Activated CD4-positive, alpha-beta T cell treated with anti-CD3 and anti-CD28 coated beads for 36 hours (primary cell): ENCODE measurements at regions not wholly inside any gene's neighbourhood (a gene's known extent, or its start where the extent isn't known, plus 50 kb on each side); places are given as distances from the start of the nearest gene placed in this dataset.

Experiments used
- ATAC-seq: fragments of 200-7000 bp; cut with Tn5 transposase; one replicate; pipeline ENCODE4 v1.10.0; 2021; ENCODE audit warnings: mild to moderate bottlenecking, moderate library complexity
- CTCF ChIA-PET: fragments of 350-600 bp; sonication (Branson Sonifier 250); formaldehyde crosslinking; loops from one replicate; lab custom pipeline; 2021; ENCODE audit warnings: antibody characterized with exemption; lab: Charles Lee
- POLR2A ChIA-PET: fragments of 350-600 bp; sonication (Branson Sonifier 250); formaldehyde crosslinking; loops from one replicate; lab custom pipeline; 2021; ENCODE audit warnings: antibody characterized with exemption, inconsistent platforms; lab: Charles Lee
- DNase-seq: peaks from one replicate; pipeline ENCODE4 v3.0.0-alpha.2; 2020
- H3K27ac Mint-ChIP-seq: one replicate; pipeline ENCODE4 v1.8.0; 2021; ENCODE audit warnings: mixed read lengths
- H3K27me3 Mint-ChIP-seq: one replicate; pipeline ENCODE4 v1.8.0; 2021; ENCODE audit warnings: mixed read lengths
- H3K36me3 Mint-ChIP-seq: one replicate; pipeline ENCODE4 v1.8.0; 2021; ENCODE audit warnings: low read depth, mixed read lengths
- H3K4me1 Mint-ChIP-seq: one replicate; pipeline ENCODE4 v1.8.0; 2021; ENCODE audit warnings: mixed read lengths
- H3K4me3 Mint-ChIP-seq: one replicate; pipeline ENCODE4 v1.8.0; 2021; ENCODE audit warnings: mild to moderate bottlenecking, moderate library complexity, mixed read lengths
- H3K9me3 Mint-ChIP-seq: one replicate; pipeline ENCODE4 v1.8.0; 2021; ENCODE audit warnings: low read depth, mixed read lengths
- intact Hi-C, 2 experiments: fragments of 100-400 bp; cut with DNase I in 1 of 2; cut with micrococcal nuclease in 1 of 2; formaldehyde crosslinking; loops; one replicate each; pipeline versions ENCODE4 v1.14.2 to v1.15.1; 2022 to 2024; cut with DNase I, micrococcal nuclease

- DNase-seq (no peak), ATAC-seq (no peak)
- Mint-ChIP-seq H3K9me3 (no peaks in the 10 kb centered on the region), H3K4me3 (no peak overlapping the region), H3K4me1 (no peaks in the 10 kb centered on the region), H3K27me3 (no peaks in the 10 kb centered on the region), H3K27ac (no peak overlapping the region), H3K36me3 (no peaks in the 10 kb centered on the region)
- ChIA-PET POLR2A (no interaction called here), CTCF (no interaction called here)
- intact Hi-C loops, result no loop called here
Observed at GRCh38 chr3:174336784-174337183, 522.4 kb upstream of the NAALADL2 start.

- intact Hi-C loops, result no loop called here
- ChIA-PET POLR2A (no interaction called here), CTCF (no interaction called here)
- Mint-ChIP-seq H3K4me1 (no peaks in the 10 kb centered on the region), H3K9me3 (no peaks in the 10 kb centered on the region), H3K36me3 (no peaks in the 10 kb centered on the region), H3K27me3 (no peaks in the 10 kb centered on the region), H3K27ac (no peak overlapping the region), H3K4me3 (no peak overlapping the region)
- DNase-seq, result no peak
- ATAC-seq, result no peak
Observed at GRCh38 chr3:174337227-174337626, 521.9 kb upstream of the NAALADL2 start.

GRCh38 chr3:174340624-174341587 is 518.2 kb upstream of the NAALADL2 start:
- DNase-seq (no peak), ATAC-seq (no peak)
- H3K36me3 Mint-ChIP-seq, result no peaks in the 10 kb centered on the region
- POLR2A ChIA-PET, result no interaction called here
- no peak overlapping the region for H3K4me3 Mint-ChIP-seq
- H3K27me3 Mint-ChIP-seq, result no peaks in the 10 kb centered on the region
- no peaks in the 10 kb centered on the region for H3K9me3 Mint-ChIP-seq
- CTCF ChIA-PET, result interaction anchor here (0.8 kb wide), 1 partner anchor 1144 kb away, joined by 3 read pairs; no protein-coding TSS in a partner anchor
- intact Hi-C loops, result no loop called here
- no peak overlapping the region for H3K27ac Mint-ChIP-seq
- no peaks in the 10 kb centered on the region for H3K4me1 Mint-ChIP-seq

GRCh38 chr3:174342171-174342570 is 517.0 kb upstream of the NAALADL2 start:
- intact Hi-C loops, result no loop called here
- Mint-ChIP-seq H3K4me1 (no peaks in the 10 kb centered on the region), H3K27ac (no peak overlapping the region), H3K36me3 (no peaks in the 10 kb centered on the region), H3K9me3 (no peaks in the 10 kb centered on the region), H3K27me3 (no peaks in the 10 kb centered on the region), H3K4me3 (no peak overlapping the region)
- ATAC-seq (no peak), DNase-seq (no peak)
- POLR2A ChIA-PET, result no interaction called here
- CTCF ChIA-PET, result no interaction called here

GRCh38 chr3:174342941-174343501 is 516.1 kb upstream of the NAALADL2 start:
- Mint-ChIP-seq H3K27ac (no peak overlapping the region), H3K36me3 (no peaks in the 10 kb centered on the region), H3K4me3 (no peak overlapping the region), H3K27me3 (no peaks in the 10 kb centered on the region), H3K4me1 (no peaks in the 10 kb centered on the region), H3K9me3 (no peaks in the 10 kb centered on the region)
- DNase-seq (no peak), ATAC-seq (no peak)
- CTCF ChIA-PET, result no interaction called here
- POLR2A ChIA-PET, result no interaction called here
- intact Hi-C loops, result no loop called here

- DNase-seq (no peak), ATAC-seq (no peak)
- CTCF ChIA-PET, result interaction anchor here (0.6 kb wide), 1 partner anchor 1118 kb away, joined by 5 read pairs; no protein-coding TSS in a partner anchor
- Mint-ChIP-seq H3K9me3 (no peaks in the 10 kb centered on the region), H3K27me3 (no peaks in the 10 kb centered on the region), H3K4me1 (no peaks in the 10 kb centered on the region), H3K36me3 (no peaks in the 10 kb centered on the region), H3K27ac (no peak overlapping the region), H3K4me3 (no peak overlapping the region)
- intact Hi-C loops, result no loop called here
- POLR2A ChIA-PET, result no interaction called here
Observed at GRCh38 chr3:174346141-174346540, 513.0 kb upstream of the NAALADL2 start.

- H3K27ac Mint-ChIP-seq, result no peak overlapping the region
- ATAC-seq (no peak), DNase-seq (no peak)
- H3K4me1 Mint-ChIP-seq, result no peaks in the 10 kb centered on the region
- no peak overlapping the region for H3K4me3 Mint-ChIP-seq
- ChIA-PET CTCF (interaction anchor here (0.6 kb wide), 1 partner anchor 1117 kb away, joined by 5 read pairs; no protein-coding TSS in a partner anchor), POLR2A (no interaction called here)
- no peaks in the 10 kb centered on the region for H3K9me3 Mint-ChIP-seq
- no peaks in the 10 kb centered on the region for H3K27me3 Mint-ChIP-seq
- H3K36me3 Mint-ChIP-seq, result no peaks in the 10 kb centered on the region
- intact Hi-C loops, result no loop called here
Observed at GRCh38 chr3:174346571-174346970, 512.6 kb upstream of the NAALADL2 start.

- no peaks in the 10 kb centered on the region for H3K36me3 Mint-ChIP-seq
- no peak overlapping the region for H3K27ac Mint-ChIP-seq
- ChIA-PET POLR2A (no interaction called here), CTCF (no interaction called here)
- H3K27me3 Mint-ChIP-seq, result no peaks in the 10 kb centered on the region
- ATAC-seq, result no peak
- no peaks in the 10 kb centered on the region for H3K4me1 Mint-ChIP-seq
- no peaks in the 10 kb centered on the region for H3K9me3 Mint-ChIP-seq
- no peak overlapping the region for H3K4me3 Mint-ChIP-seq
- intact Hi-C loops, result no loop called here
- DNase-seq, result no peak
Observed at GRCh38 chr3:174347474-174348138, 511.5 kb upstream of the NAALADL2 start.

GRCh38 chr3:174352227-174352626 is 506.9 kb upstream of the NAALADL2 start:
- ATAC-seq (no peak), DNase-seq (no peak)
- Mint-ChIP-seq H3K27me3 (no peaks in the 10 kb centered on the region), H3K27ac (no peak overlapping the region), H3K9me3 (no peaks in the 10 kb centered on the region), H3K4me1 (no peaks in the 10 kb centered on the region), H3K4me3 (no peak overlapping the region), H3K36me3 (no peaks in the 10 kb centered on the region)
- intact Hi-C loops, result no loop called here
- ChIA-PET CTCF (no interaction called here), POLR2A (no interaction called here)

- POLR2A ChIA-PET, result no interaction called here
- Mint-ChIP-seq H3K9me3 (no peaks in the 10 kb centered on the region), H3K4me1 (no peaks in the 10 kb centered on the region), H3K27ac (no peak overlapping the region), H3K36me3 (no peaks in the 10 kb centered on the region), H3K4me3 (no peak overlapping the region), H3K27me3 (no peaks in the 10 kb centered on the region)
- ATAC-seq (no peak), DNase-seq (no peak)
- intact Hi-C loops, result no loop called here
- CTCF ChIA-PET, result no interaction called here
Observed at GRCh38 chr3:174355505-174355904, 503.6 kb upstream of the NAALADL2 start.

- no peak for DNase-seq
- H3K9me3 Mint-ChIP-seq, result no peaks in the 10 kb centered on the region
- H3K4me3 Mint-ChIP-seq, result no peak overlapping the region
- intact Hi-C loops, result no loop called here
- no peaks in the 10 kb centered on the region for H3K27me3 Mint-ChIP-seq
- H3K36me3 Mint-ChIP-seq, result no peaks in the 10 kb centered on the region
- H3K27ac Mint-ChIP-seq, result no peak overlapping the region
- POLR2A ChIA-PET, result no interaction called here
- no peak for ATAC-seq
- CTCF ChIA-PET, result no interaction called here
- H3K4me1 Mint-ChIP-seq, result no peaks in the 10 kb centered on the region
Observed at GRCh38 chr3:174356596-174356995, 502.5 kb upstream of the NAALADL2 start.
